ENCODE measurements at regions not wholly inside any gene's neighbourhood (a gene's known extent, or its start where the extent isn't known, plus 50 kb on each side); places are given as distances from the start of the nearest gene placed in this dataset.

DNA sequence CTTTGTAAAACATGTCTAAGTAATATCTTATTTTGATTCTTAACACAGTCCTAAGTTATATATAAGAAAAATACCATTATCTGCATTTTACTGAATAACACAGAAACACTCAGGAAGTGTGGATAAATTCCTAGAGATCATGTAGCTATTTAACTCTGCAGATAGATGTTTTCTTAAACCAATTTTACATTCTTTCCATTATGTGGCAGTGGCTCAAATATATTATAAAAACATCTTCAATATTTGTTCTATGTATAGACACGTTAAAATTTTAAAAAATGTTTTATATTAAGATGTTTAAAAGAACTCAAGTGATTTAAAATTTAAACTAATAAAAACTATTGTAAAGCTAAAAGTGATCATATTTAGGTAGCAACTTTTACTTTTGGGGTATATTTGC is 683.8 kb downstream of the DIPK2A start:
- CTCF ChIA-PET, result interaction anchor here (0.8 to 1.5 kb wide), 2 partner anchors 8 to 10 kb away, joined by 3 read pairs; no protein-coding TSS in a partner anchor
- TF ChIP-seq, protein P1, sequence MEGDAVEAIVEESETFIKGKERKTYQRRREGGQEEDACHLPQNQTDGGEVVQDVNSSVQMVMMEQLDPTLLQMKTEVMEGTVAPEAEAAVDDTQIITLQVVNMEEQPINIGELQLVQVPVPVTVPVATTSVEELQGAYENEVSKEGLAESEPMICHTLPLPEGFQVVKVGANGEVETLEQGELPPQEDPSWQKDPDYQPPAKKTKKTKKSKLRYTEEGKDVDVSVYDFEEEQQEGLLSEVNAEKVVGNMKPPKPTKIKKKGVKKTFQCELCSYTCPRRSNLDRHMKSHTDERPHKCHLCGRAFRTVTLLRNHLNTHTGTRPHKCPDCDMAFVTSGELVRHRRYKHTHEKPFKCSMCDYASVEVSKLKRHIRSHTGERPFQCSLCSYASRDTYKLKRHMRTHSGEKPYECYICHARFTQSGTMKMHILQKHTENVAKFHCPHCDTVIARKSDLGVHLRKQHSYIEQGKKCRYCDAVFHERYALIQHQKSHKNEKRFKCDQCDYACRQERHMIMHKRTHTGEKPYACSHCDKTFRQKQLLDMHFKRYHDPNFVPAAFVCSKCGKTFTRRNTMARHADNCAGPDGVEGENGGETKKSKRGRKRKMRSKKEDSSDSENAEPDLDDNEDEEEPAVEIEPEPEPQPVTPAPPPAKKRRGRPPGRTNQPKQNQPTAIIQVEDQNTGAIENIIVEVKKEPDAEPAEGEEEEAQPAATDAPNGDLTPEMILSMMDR (IDR thresholded peaks at IDR 0.05; ENCODE audit: control extremely low read depth, extremely low read depth, low read depth, missing control alignments), result no peak
- POLR2A ChIA-PET, result no interaction called here
- no peak for DNase-seq (ENCODE audit: extremely low spot score)

DNA sequence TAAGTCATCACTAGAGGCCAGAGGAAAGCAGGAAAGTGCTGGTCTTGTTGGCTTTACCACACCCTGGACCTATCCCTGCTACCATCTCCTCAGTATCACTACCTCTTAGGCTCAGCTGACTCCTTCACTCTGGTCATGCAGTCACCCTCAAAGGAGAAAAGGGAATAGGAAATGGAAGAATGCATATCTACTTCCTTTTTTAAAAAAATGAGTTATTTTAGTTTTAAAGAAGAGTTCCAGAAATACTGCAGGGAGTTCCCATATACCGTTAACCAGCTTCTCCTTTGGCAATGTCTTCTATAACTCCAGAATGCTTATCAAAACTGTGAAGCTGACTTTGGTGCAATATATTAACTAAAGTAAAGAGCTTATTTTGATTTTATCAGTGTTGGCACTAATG is 688.6 kb downstream of the DIPK2A start:
- POLR2A ChIA-PET, result no interaction called here

DNA sequence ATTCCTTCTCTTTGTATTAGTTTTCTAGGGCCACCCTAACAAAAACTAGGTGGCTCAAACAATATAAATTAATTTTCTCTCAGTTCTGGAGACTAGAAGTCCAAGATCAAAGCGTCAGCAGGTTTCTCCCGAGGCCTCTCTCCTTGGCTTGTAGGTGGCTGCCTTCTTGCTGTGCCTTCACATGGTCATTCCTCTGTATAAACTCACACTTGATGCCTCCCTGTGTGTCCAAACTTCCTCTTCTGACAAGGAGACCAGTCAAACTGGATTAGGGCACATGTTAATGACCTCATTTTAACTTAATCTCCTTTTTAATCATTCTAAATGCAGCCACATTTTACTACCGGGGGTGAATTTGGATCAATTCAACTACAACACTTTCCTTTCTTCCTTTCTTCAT is 691.1 kb downstream of the DIPK2A start:
- ChIA-PET POLR2A (no interaction called here), CTCF (interaction anchor here (1.3 kb wide), 1 partner anchor 8 kb away, joined by 3 read pairs; no protein-coding TSS in a partner anchor)
- DNase-seq (ENCODE audit: extremely low spot score), result no peak
- TF ChIP-seq, protein P1 (IDR thresholded peaks at IDR 0.05; ENCODE audit: control extremely low read depth, extremely low read depth, low read depth, missing control alignments), result no peak

More for the DNA sequence above, 688.6 kb downstream of the DIPK2A start:
- DNase-seq (ENCODE audit: extremely low spot score), result no peak
- TF ChIP-seq, protein P1 (IDR thresholded peaks at IDR 0.05; ENCODE audit: control extremely low read depth, extremely low read depth, low read depth, missing control alignments), result no peak
- CTCF ChIA-PET, result interaction anchor here (1.4 to 1.6 kb wide), 2 partner anchors 11 to 14 kb away, joined by 3 to 4 read pairs; no protein-coding TSS in a partner anchor

DNA sequence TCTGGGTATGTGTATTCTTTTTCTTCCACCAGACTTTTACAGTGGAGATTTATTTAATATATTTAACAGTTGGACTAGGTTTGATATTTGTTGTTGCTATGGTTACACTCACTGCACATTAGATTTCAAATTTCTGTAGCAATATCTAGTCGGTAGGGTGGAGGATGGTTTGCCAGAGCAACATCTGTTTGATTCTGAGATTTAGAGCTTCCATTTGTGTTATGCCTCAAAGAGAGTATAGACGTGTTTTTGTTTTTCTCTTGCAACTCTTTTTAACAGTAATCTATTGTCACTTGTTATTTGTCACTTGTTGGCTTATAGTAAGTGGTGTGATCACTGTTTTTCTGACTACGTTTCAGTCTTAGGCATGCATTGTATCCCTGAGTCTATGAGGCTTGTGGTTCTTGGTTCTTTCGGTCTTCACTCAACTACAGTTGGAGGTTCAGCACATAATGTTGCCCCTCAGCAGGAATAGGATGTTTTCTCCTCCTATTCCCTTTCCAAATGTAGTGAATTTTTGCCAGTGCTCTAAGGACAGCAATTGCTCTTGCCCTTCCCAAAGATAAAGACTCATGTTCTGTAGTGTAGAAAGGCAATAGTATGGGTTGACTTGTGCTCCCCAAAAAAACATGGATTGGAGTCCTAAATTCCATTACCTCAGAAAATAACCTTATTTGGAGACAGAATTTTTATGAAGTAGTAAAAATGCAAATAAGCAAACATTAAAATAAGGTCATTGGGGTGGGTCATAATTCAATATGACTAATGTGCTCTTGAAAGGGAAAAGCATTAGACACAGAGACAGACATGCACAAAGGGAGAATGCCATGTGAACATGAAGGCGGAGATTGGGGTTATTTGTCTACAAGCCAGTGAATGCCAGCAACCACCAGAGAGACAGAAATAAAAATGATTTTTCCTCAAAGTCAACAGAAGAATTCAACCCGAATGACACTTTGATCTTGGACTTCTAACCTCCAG is 692.1 kb downstream of the DIPK2A start:
- ChIA-PET CTCF (interaction anchor here (1.3 kb wide), 1 partner anchor 9 kb away, joined by 3 read pairs; no protein-coding TSS in a partner anchor), POLR2A (no interaction called here)
- TF ChIP-seq, protein P1 (IDR thresholded peaks at IDR 0.05; ENCODE audit: control extremely low read depth, extremely low read depth, low read depth, missing control alignments), result no peak
- DNase-seq (ENCODE audit: extremely low spot score), result no peak

DNA sequence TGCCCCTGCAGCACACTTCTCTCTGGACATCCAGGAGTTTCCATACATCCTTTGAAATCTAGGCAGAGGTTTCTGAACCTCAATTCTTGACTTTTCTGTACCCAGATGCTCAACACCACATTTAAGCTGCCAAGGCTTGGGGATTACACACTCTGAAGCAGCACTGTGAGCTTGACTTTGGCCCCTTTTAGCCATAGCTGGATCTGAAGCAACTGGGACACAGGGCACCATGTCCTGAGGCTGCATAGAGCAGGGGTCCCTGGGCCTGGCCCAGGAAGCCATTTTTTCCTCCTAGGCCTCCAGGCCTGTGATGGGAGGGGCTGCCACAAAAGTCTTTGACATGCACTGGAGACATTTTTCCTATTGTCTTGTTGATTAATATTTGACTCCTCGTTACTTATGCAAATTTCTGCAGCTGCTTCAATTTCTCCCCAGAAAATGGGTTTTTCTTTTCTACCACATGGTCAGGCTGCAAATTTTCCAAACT is 694.0 kb downstream of the DIPK2A start:
- POLR2A ChIA-PET, result no interaction called here
- CTCF ChIA-PET, result interaction anchor here (1.0 to 1.7 kb wide), 2 partner anchors 10 to 34 kb away, joined by 3 read pairs; no protein-coding TSS in a partner anchor
- DNase-seq (ENCODE audit: extremely low spot score), result no peak
- TF ChIP-seq, protein P1 (IDR thresholded peaks at IDR 0.05; ENCODE audit: control extremely low read depth, extremely low read depth, low read depth, missing control alignments), result no peak

DNA sequence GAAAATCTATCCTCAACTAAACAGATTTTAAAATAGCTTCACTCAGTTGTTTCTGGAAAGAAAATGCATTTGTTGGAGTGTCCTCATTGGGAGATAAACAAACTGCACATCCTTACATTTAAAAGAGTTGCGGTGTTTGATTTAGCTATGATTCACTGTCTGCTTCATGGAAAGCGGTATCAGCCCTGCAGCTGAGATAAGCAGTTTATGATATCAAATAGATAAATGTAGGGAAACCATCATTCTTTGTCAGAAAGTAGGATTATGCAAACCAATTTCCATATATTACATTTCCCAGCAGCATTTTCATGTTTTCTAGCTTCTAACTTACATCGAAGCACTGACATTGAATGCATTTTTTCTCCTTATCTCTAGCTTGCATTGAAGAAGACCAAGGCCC is 698.9 kb downstream of the DIPK2A start:
- ChIA-PET POLR2A (no interaction called here), CTCF (interaction anchor here (0.9 to 1.5 kb wide), 2 partner anchors 10 to 17 kb away, joined by 3 to 4 read pairs; no protein-coding TSS in a partner anchor)
- no peak for DNase-seq (ENCODE audit: extremely low spot score)
- TF ChIP-seq, protein P1 (IDR thresholded peaks at IDR 0.05; ENCODE audit: control extremely low read depth, extremely low read depth, low read depth, missing control alignments), result no peak

Data from GM10248 (cell line).